GM13976 (cell line): ENCODE measurements at regions not wholly inside any gene's neighbourhood (a gene's known extent, or its start where the extent isn't known, plus 50 kb on each side); places are given as distances from the start of the nearest gene placed in this dataset.

ENCODE experiments used
- DNase-seq: peaks from one replicate; pipeline ENCODE4 v3.0.0; 2012; ENCODE audit warnings: low spot score
- CTCF ChIP-seq: IDR thresholded peaks from 2 replicates; pipeline ENCODE4 v1.5.1; 2012; ENCODE audit warnings: borderline replicate concordance, mild to moderate bottlenecking; ENCODE audit not compliant: insufficient read depth; ENCODE audit errors: extremely low read depth, missing control alignments, control extremely low read depth
- in situ Hi-C: fragments of 300-500 bp; cut with MboI; formaldehyde crosslinking; loops from one replicate; pipeline ENCODE4 v1.12.0; 2022; ENCODE audit warnings: low sequenced_read_pairs, mixed read lengths, inconsistent platforms; ENCODE audit not compliant: unreplicated experiment

GRCh38 chr14:101250948-101251811 is 310.1 kb upstream of the DIO3 start:
- DNase-seq = peak; percentile 10
- TF ChIP-seq CTCF = no peak
- in situ Hi-C loops = no loop called here

- in situ Hi-C loops = no loop called here
- TF ChIP-seq CTCF = no peak
- peak; percentile 11 for DNase-seq
Measured at GRCh38 chr14:101251812-101252442, 309.4 kb upstream of the DIO3 start.

DNA sequence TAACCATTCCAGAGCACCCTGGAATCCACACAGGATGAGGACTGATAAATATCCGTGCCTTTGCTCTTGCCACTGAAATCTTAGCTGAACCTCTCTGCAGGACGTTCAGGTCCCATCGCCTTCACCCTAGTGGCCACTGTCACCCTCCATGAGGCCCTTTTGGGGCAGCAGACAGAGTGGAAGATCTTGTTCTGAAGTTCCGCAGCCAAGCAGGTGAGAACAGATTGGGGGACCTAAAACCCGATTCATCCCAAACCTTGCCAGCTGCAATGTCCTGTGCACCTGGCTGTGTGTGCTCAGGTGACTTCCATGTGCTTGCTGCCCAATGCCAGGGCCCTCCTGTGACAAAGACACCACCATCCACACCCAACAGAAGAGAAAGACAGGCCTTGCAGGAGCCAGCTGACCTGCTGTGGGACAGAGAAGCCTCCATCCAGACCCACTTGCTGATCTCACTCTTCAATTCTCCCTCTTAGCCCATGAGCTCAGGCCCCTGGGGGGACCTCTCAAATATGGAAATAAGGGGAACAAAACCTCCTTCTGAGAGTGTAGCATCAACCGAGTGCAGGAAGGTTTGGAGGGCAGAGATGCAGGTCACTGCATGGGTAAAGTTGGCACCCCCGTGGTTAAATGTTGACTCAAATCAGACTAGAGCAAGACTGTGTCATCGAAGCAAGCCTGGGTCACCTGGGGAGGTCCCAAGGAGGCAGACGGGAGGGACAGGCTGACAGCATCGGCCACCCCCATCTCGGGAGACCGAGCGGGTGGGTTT is 308.7 kb upstream of the DIO3 start:
- in situ Hi-C loops = no loop called here
- TF ChIP-seq CTCF = no peak
- DNase-seq = peak; percentile 12

GRCh38 chr14:101253948-101254347 is 307.3 kb upstream of the DIO3 start:
- DNase-seq = peak; percentile 10
- TF ChIP-seq CTCF = no peak
- in situ Hi-C loops = no loop called here

DNA sequence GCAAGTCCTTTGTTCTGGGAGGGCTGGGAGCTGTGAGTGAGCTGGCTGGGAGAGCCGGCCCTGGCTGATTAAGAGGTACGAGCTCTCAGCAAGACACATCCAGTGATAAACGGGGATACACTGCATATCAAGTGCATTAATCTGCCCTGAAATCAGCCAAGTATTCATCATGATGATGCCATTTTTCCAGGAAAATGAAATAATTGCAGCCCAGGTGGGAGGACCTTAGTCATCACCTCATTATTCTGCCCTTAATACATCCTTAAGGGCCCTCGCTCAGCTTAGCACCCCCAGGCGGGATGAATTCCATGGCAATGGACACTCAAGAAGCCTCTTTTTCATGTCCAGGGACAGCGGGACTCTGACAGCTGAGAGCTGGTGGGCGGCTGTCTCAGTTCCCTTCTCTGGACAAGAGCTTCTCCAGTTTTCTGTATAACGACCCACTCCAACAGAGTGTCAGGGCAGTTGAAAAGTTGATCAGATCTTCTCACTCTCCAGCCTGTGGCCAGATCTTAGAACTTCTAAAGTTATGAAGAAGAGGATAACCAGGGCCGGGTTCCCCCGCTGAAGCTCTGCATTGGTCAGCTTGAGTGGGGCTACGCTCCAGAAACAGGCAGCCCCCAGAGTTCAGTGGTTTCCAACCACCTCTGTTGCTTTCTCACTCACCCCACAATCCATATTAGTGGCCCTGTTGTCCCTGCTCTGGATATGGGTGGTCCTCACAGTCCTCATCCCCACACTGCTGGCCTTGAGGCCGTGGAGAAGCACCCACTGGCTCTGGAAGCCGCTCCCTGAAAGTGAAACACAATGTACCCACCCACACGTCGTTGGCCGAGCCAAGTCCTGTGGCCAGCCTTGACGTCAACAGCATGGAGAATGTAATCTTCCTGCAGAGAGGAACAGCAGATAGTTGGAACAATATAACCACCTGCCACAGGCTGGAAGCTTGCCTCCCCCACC is 306.2 kb upstream of the DIO3 start:
- TF ChIP-seq CTCF = no peak
- in situ Hi-C loops = no loop called here
- no peak for DNase-seq
